GM12892 (cell line): ENCODE measurements at regions not wholly inside any gene's neighbourhood (a gene's known extent, or its start where the extent isn't known, plus 50 kb on each side); places are given as distances from the start of the nearest gene placed in this dataset.

Experiments used
- POLR2A ChIP-seq: IDR thresholded peaks from 2 replicates; pipeline ENCODE4 v1.6.1; 2011; ENCODE audit warnings: low read depth, low read length, control low read depth
- POLR2AphosphoS5 ChIP-seq: IDR thresholded peaks from 2 replicates; pipeline ENCODE4 v1.6.1; 2011; ENCODE audit warnings: low read depth, low read length, control low read depth
- TAF1 ChIP-seq: IDR thresholded peaks from 2 replicates; pipeline ENCODE4 v1.6.1; 2011; ENCODE audit warnings: low read depth, mild to moderate bottlenecking, control low read depth, low read length, borderline replicate concordance

DNA sequence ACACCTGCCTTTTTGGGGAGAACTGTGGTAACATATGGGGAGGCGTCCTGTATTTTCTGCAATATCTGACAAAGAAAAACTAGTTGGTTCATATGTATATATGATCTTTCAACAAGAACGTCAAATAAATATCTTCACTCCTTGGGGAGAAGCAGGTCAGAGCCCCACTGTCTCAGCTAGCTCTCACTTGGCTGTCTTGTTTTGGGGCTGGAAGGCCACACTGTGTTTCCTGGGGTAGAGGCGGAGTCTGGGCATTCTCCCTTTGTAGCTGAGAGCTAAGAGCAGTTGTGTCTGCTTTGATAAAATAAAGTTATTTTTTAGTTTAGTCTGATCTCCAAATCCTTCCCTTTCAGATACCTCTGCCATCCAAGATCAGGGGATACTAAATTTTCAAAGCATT lies 83.9 kb upstream of the IGFBP3 start:
- TF ChIP-seq POLR2A (no peak), POLR2AphosphoS5 (no peak), TAF1 (no peak)
